Kidney (tissue), 13 donors: ENCODE measurements at regions not wholly inside any gene's neighbourhood (a gene's known extent, or its start where the extent isn't known, plus 50 kb on each side); places are given as distances from the start of the nearest gene placed in this dataset.

Experiments
- DNase-seq, 5 donors: peaks; one replicate each; pipeline ENCODE4 v3.0.0-alpha.2; 2013 to 2020
- FAIRE-seq: peaks from 2 replicates; lab custom pipeline; 2012; peaks lifted over from hg19 to GRCh38; lab: Jason Lieb, UNC
- H3K27ac ChIP-seq, 2 donors: one replicate each; pipeline ENCODE4 v1.7.0; 2013; ENCODE audit warnings: low read depth in 2 of 2, low read length in 2 of 2, inconsistent platforms in 1 of 2
- H3K27me3 ChIP-seq: one replicate; pipeline ENCODE4 v1.7.1; 2013; ENCODE audit warnings: low read length, inconsistent platforms; ENCODE audit not compliant: control insufficient read depth, insufficient read depth
- H3K36me3 ChIP-seq, 3 donors: one replicate each; pipeline versions ENCODE4 v1.7.0 to v1.7.1; 2013; ENCODE audit warnings: low read length in 3 of 3, control low read depth in 1 of 3, inconsistent platforms in 1 of 3; ENCODE audit not compliant: insufficient read depth in 3 of 3, control insufficient read depth in 2 of 3
- H3K4me1 ChIP-seq, 3 donors: one replicate each; pipeline versions ENCODE4 v1.7.0 to v1.7.1; 2013; ENCODE audit warnings: low read length in 3 of 3, inconsistent platforms in 1 of 3, low read depth in 1 of 3; ENCODE audit not compliant: control insufficient read depth in 2 of 3, insufficient read depth in 2 of 3
- H3K4me3 ChIP-seq, 3 donors: one replicate each; pipeline versions ENCODE4 v1.7.0 to v1.8.1; 2013; ENCODE audit warnings: low read length in 3 of 3, control low read depth in 1 of 3, inconsistent platforms in 1 of 3
- H3K9ac ChIP-seq, 3 donors: one replicate each; pipeline versions ENCODE4 v1.7.0 to v1.7.1; 2013; ENCODE audit warnings: low read length in 3 of 3, control low read depth in 1 of 3, inconsistent platforms in 1 of 3
- H3K9me3 ChIP-seq, 3 donors: one replicate each; pipeline versions ENCODE4 v1.7.0 to v1.7.1; 2013; ENCODE audit warnings: low read length in 3 of 3, control low read depth in 1 of 3, inconsistent platforms in 1 of 3; ENCODE audit not compliant: control insufficient read depth in 2 of 3, insufficient read depth in 1 of 3
- CTCF ChIP-seq: IDR thresholded peaks from 3 replicates; pipeline ENCODE4 v1.5.1; 2012; ENCODE audit warnings: mild to moderate bottlenecking, moderate library complexity, borderline replicate concordance; ENCODE audit not compliant: insufficient read depth; ENCODE audit errors: extremely low read depth
- intact Hi-C: fragments of 100-400 bp; cut with DNase I; formaldehyde crosslinking; loops from one replicate; pipeline ENCODE4 v1.11.1; 2022
- donor health status: control.
- donor health status: control.
- donor health status: control.
- donor health status: control.
- donor health status: control.
- donor health status: DM: yes; HTN: yes; CAD: no.
- donor health status: Normal renal cell carcinoma (clear cell type).

GRCh38 chr13:59326717-59327116 is 837.0 kb downstream of the DIAPH3 start:
- H3K27me3 ChIP-seq: no peaks in the 10 kb centered on the region
- intact Hi-C loops: no loop called here
- no peak overlapping the region for H3K9ac ChIP-seq
- FAIRE-seq (no peak), DNase-seq (no peak)
- H3K9me3 ChIP-seq: no peaks in the 10 kb centered on the region
- no peaks in the 10 kb centered on the region for H3K4me1 ChIP-seq
- no peak overlapping the region for H3K4me3 ChIP-seq
- TF ChIP-seq CTCF: no peak
- H3K36me3 ChIP-seq: no peaks in the 10 kb centered on the region
- no peak overlapping the region for H3K27ac ChIP-seq

GRCh38 chr13:59330764-59331163 is 833.0 kb downstream of the DIAPH3 start:
- H3K4me1 ChIP-seq: no peaks in the 10 kb centered on the region
- no peak for FAIRE-seq
- no peaks in the 10 kb centered on the region for H3K9me3 ChIP-seq
- TF ChIP-seq CTCF: no peak
- no peak overlapping the region for H3K9ac ChIP-seq
- no peaks in the 10 kb centered on the region for H3K36me3 ChIP-seq
- no peaks in the 10 kb centered on the region for H3K27me3 ChIP-seq
- intact Hi-C loops: no loop called here
- H3K4me3 ChIP-seq: no peak overlapping the region
- H3K27ac ChIP-seq: no peak overlapping the region
- no peak for DNase-seq

DNA sequence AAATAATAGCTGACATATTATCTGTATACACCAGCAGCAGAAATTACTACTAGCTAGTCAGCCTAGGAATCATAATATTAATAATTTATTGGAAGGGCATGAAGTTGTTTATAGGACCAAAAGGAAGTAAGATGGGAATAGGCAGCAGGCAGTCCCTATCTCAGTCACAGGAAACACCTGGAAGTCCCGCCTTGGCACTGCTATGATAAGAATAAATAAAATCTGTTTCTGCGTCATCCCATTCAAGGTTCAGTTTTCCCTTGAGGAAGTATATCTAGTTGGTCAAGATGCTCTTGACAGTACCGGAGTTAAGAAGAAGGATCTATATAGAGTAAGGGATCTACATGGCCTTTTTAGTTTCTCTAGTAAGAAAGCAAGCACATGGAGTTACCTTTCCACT is 830.8 kb downstream of the DIAPH3 start:
- H3K9ac ChIP-seq: no peak overlapping the region
- no peaks in the 10 kb centered on the region for H3K4me1 ChIP-seq
- DNase-seq (peak in 1 of 5 donors; percentile 44), FAIRE-seq (no peak)
- H3K4me3 ChIP-seq: no peak overlapping the region
- TF ChIP-seq CTCF: no peak
- no peaks in the 10 kb centered on the region for H3K27me3 ChIP-seq
- intact Hi-C loops: no loop called here
- H3K27ac ChIP-seq: no peak overlapping the region
- H3K9me3 ChIP-seq: no peaks in the 10 kb centered on the region
- no peaks in the 10 kb centered on the region for H3K36me3 ChIP-seq

GRCh38 chr13:59337070-59337469 is 826.7 kb downstream of the DIAPH3 start:
- TF ChIP-seq CTCF: no peak
- H3K9ac ChIP-seq: no peak overlapping the region
- FAIRE-seq (no peak), DNase-seq (peak in 2 of 5 donors; percentile 55 to 82)
- no peaks in the 10 kb centered on the region for H3K27me3 ChIP-seq
- H3K27ac ChIP-seq: no peak overlapping the region
- H3K9me3 ChIP-seq: no peaks in the 10 kb centered on the region
- H3K4me3 ChIP-seq: no peak overlapping the region
- intact Hi-C loops: no loop called here
- H3K36me3 ChIP-seq: no peaks in the 10 kb centered on the region
- H3K4me1 ChIP-seq: peaks cover 0 to 2% (median 2%) of the 10 kb centered on the region in 3 donors
